ENCODE measurements at regions not wholly inside any gene's neighbourhood (a gene's known extent, or its start where the extent isn't known, plus 50 kb on each side); places are given as distances from the start of the nearest gene placed in this dataset.

GRCh38 chr2:221716426-221717303, 144.6 kb upstream of the EPHA4 start:
- TF ChIP-seq, protein P1, sequence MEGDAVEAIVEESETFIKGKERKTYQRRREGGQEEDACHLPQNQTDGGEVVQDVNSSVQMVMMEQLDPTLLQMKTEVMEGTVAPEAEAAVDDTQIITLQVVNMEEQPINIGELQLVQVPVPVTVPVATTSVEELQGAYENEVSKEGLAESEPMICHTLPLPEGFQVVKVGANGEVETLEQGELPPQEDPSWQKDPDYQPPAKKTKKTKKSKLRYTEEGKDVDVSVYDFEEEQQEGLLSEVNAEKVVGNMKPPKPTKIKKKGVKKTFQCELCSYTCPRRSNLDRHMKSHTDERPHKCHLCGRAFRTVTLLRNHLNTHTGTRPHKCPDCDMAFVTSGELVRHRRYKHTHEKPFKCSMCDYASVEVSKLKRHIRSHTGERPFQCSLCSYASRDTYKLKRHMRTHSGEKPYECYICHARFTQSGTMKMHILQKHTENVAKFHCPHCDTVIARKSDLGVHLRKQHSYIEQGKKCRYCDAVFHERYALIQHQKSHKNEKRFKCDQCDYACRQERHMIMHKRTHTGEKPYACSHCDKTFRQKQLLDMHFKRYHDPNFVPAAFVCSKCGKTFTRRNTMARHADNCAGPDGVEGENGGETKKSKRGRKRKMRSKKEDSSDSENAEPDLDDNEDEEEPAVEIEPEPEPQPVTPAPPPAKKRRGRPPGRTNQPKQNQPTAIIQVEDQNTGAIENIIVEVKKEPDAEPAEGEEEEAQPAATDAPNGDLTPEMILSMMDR (IDR thresholded peaks at IDR 0.05; ENCODE audit: low read depth, low read length), result no peak
- no peak for TF ChIP-seq POLR2A (IDR thresholded peaks at IDR 0.05; ENCODE audit: extremely low read depth, insufficient read length)
- no peak for TF ChIP-seq MYC (IDR thresholded peaks at IDR 0.05; ENCODE audit: low read depth, low read length)

GRCh38 chr2:221715523-221716247, 143.6 kb upstream of the EPHA4 start:
- no peak for DNase-seq (ENCODE audit: low read depth)
- TF ChIP-seq, protein P2, sequence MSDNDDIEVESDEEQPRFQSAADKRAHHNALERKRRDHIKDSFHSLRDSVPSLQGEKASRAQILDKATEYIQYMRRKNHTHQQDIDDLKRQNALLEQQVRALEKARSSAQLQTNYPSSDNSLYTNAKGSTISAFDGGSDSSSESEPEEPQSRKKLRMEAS (IDR thresholded peaks at IDR 0.05; ENCODE audit: low read depth, low read length), result no peak
- TF ChIP-seq, protein P1 (IDR thresholded peaks at IDR 0.05; ENCODE audit: low read depth, low read length), result no peak
- TF ChIP-seq MYC (IDR thresholded peaks at IDR 0.05; ENCODE audit: low read depth, low read length), result no peak
- no peak for TF ChIP-seq POLR2A (IDR thresholded peaks at IDR 0.05; ENCODE audit: extremely low read depth, insufficient read length)
- no peak overlapping the region for H3K4me3 ChIP-seq (ENCODE audit: low read depth, low read length)

More at GRCh38 chr2:221716426-221717303, 144.6 kb upstream of the EPHA4 start:
- DNase-seq (ENCODE audit: low read depth), result no peak
- no peak overlapping the region for H3K4me3 ChIP-seq (ENCODE audit: low read depth, low read length)

DNA sequence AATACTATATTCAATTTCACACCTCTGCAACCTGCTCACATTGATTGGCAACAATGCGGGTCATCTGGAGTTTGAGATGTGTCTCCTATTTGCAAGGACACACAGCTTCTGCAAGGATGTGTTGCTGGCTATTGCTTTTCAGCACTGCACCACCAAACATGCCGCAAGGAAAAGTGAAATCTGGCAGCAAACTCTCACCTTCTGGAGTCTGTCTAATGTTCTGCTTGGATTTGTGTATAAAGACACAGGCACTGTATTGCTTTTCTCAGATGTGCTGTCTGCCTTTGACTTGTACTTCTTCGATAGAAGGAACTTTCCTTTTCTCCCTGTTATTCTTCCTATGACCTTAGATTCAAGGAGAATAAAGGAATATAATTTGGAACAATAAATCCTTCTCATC, 138.6 kb upstream of the EPHA4 start:
- no peak overlapping the region for H3K4me3 ChIP-seq (ENCODE audit: low read depth, low read length)
- TF ChIP-seq, protein P1 (IDR thresholded peaks at IDR 0.05; ENCODE audit: low read depth, low read length), result no peak
- TF ChIP-seq MYC (IDR thresholded peaks at IDR 0.05; ENCODE audit: low read depth, low read length) (no peak), POLR2A (IDR thresholded peaks at IDR 0.05; ENCODE audit: extremely low read depth, insufficient read length) (no peak)
- TF ChIP-seq, protein P2 (IDR thresholded peaks at IDR 0.05; ENCODE audit: low read depth, low read length), result no peak
- no peak for DNase-seq (ENCODE audit: low read depth)

GRCh38 chr2:221708902-221709301, 136.8 kb upstream of the EPHA4 start:
- peak; percentile 8 for DNase-seq (ENCODE audit: low read depth)
- TF ChIP-seq, protein P1 (IDR thresholded peaks at IDR 0.05; ENCODE audit: low read depth, low read length), result no peak
- TF ChIP-seq MYC (IDR thresholded peaks at IDR 0.05; ENCODE audit: low read depth, low read length) (no peak), POLR2A (IDR thresholded peaks at IDR 0.05; ENCODE audit: extremely low read depth, insufficient read length) (no peak)
- TF ChIP-seq, protein P2 (IDR thresholded peaks at IDR 0.05; ENCODE audit: low read depth, low read length), result no peak
- no peak overlapping the region for H3K4me3 ChIP-seq (ENCODE audit: low read depth, low read length)

DNA sequence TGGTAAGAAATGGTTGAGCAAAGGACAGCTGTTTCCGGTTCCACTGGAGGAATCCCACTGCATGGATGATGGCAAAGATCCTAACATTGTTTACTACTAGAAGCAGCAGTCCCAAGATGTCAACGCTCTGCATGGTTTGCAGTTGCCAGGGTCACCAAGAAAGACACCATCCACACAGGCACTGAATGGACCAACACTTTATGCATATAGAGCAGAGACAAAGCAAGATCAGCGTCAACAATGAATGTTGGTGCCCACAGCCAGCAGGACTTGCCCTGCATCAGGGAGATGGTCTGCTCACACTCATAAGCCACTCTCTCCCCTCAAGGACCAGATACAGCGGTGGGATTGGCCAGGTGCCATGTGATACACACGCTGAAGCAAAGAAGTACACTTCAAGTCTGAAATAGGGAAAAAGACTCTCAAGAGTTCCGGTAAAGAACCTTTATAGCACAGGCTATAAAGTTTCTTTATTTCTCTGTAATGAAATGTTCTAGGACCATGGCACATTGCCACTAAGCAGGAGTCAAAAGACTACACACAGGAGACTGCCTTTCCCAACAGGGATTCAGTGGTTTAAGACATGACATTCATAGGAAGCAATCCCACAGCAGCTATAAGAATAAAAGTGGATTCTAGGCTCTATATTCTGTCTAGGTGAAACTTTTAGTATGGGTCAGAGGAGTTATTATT, 133.2 kb upstream of the EPHA4 start:
- TF ChIP-seq, protein P1 (IDR thresholded peaks at IDR 0.05; ENCODE audit: low read depth, low read length), result no peak
- TF ChIP-seq, protein P2 (IDR thresholded peaks at IDR 0.05; ENCODE audit: low read depth, low read length), result no peak
- TF ChIP-seq MYC (IDR thresholded peaks at IDR 0.05; ENCODE audit: low read depth, low read length) (no peak), POLR2A (IDR thresholded peaks at IDR 0.05; ENCODE audit: extremely low read depth, insufficient read length) (no peak)
- no peak overlapping the region for H3K4me3 ChIP-seq (ENCODE audit: low read depth, low read length)
- no peak for DNase-seq (ENCODE audit: low read depth)
